HEK293 (cell line): ENCODE measurements at regions not wholly inside any gene's neighbourhood (a gene's known extent, or its start where the extent isn't known, plus 50 kb on each side); places are given as distances from the start of the nearest gene placed in this dataset.

Experiments used
- ZBTB11 ChIP-seq: fragments of 450-650 bp; formaldehyde crosslinking; conservative IDR thresholded peaks from 2 replicates; pipeline ENCODE4 v1.5.1; 2016; ENCODE audit warnings: low read depth, missing biosample characterization, missing genetic modification characterization
- ZNF112 ChIP-seq: fragments of 450-650 bp; formaldehyde crosslinking; IDR thresholded peaks from 2 replicates; pipeline ENCODE4 v1.5.0; 2017; ENCODE audit warnings: missing biosample characterization, missing genetic modification characterization
- ZNF707 ChIP-seq: fragments of 450-650 bp; formaldehyde crosslinking; IDR thresholded peaks from 2 replicates; pipeline ENCODE4 v1.5.1; 2016; ENCODE audit warnings: missing biosample characterization, missing genetic modification characterization
- TF ChIP-seq, protein P1 (sequence below): fragments of 450-650 bp; formaldehyde crosslinking; IDR thresholded peaks from 2 replicates; pipeline ENCODE4 v1.5.1; 2016; ENCODE audit warnings: missing biosample characterization, missing genetic modification characterization

- TF ChIP-seq ZBTB11 (tag by site-specific recombination) (no peak), ZNF707 (tag by site-specific recombination) (no peak), ZNF112 (tag by site-specific recombination) (no peak)
- TF ChIP-seq, protein P1, sequence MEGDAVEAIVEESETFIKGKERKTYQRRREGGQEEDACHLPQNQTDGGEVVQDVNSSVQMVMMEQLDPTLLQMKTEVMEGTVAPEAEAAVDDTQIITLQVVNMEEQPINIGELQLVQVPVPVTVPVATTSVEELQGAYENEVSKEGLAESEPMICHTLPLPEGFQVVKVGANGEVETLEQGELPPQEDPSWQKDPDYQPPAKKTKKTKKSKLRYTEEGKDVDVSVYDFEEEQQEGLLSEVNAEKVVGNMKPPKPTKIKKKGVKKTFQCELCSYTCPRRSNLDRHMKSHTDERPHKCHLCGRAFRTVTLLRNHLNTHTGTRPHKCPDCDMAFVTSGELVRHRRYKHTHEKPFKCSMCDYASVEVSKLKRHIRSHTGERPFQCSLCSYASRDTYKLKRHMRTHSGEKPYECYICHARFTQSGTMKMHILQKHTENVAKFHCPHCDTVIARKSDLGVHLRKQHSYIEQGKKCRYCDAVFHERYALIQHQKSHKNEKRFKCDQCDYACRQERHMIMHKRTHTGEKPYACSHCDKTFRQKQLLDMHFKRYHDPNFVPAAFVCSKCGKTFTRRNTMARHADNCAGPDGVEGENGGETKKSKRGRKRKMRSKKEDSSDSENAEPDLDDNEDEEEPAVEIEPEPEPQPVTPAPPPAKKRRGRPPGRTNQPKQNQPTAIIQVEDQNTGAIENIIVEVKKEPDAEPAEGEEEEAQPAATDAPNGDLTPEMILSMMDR = no peak
Measured at GRCh38 chr17:83145831-83146230, 66.4 kb downstream of the METRNL start.
